Mesendoderm (in vitro differentiated cells): ENCODE measurements at regions not wholly inside any gene's neighbourhood (a gene's known extent, or its start where the extent isn't known, plus 50 kb on each side); places are given as distances from the start of the nearest gene placed in this dataset.

Experiments
- DNase-seq: peaks from one replicate; pipeline ENCODE4 v3.0.0; 2013
- H2AK5ac ChIP-seq: 2 replicates; pipeline ENCODE4 v1.6.1; 2013; ENCODE audit warnings: low read length, inconsistent platforms
- H2BK120ac ChIP-seq: 2 replicates; pipeline ENCODE4 v1.6.1; 2013; ENCODE audit warnings: low read depth, mild to moderate bottlenecking, low read length, moderate library complexity, mixed read lengths
- H2BK15ac ChIP-seq: replicated peaks from 2 replicates; pipeline ENCODE4 v1.6.1; 2013; ENCODE audit warnings: low read depth, mild to moderate bottlenecking, moderate library complexity
- H2BK5ac ChIP-seq: 2 replicates; pipeline ENCODE4 v1.6.1; 2013; ENCODE audit warnings: low read length, inconsistent platforms
- H3K18ac ChIP-seq: 2 replicates; pipeline ENCODE4 v1.6.1; 2013; ENCODE audit warnings: mild to moderate bottlenecking, low read length, mixed read lengths
- H3K23ac ChIP-seq: one replicate; pipeline ENCODE4 v1.6.1; 2013; ENCODE audit warnings: low read length
- H3K27ac ChIP-seq: 2 replicates; pipeline ENCODE4 v1.5.1; 2013; ENCODE audit warnings: low read depth, mild to moderate bottlenecking, inconsistent platforms, low read length, moderate library complexity
- H3K27me3 ChIP-seq: 2 replicates; pipeline ENCODE4 v1.6.1; 2013; ENCODE audit warnings: low read length, control low read depth, mild to moderate bottlenecking, inconsistent platforms; ENCODE audit not compliant: insufficient read depth, poor library complexity
- H3K36me3 ChIP-seq: 2 replicates; pipeline ENCODE4 v1.6.1; 2013; ENCODE audit warnings: low read length, inconsistent platforms; ENCODE audit not compliant: control insufficient read depth, insufficient read depth
- H3K4ac ChIP-seq: one replicate; pipeline ENCODE4 v1.6.1; 2013; ENCODE audit warnings: low read depth, mild to moderate bottlenecking, low read length, moderate library complexity
- H3K4me1 ChIP-seq: 2 replicates; pipeline ENCODE4 v1.6.1; 2013; ENCODE audit warnings: low read depth, low read length, inconsistent platforms; ENCODE audit not compliant: control insufficient read depth
- H3K4me2 ChIP-seq: 2 replicates; pipeline ENCODE4 v1.6.1; 2013; ENCODE audit warnings: low read length
- H3K4me3 ChIP-seq: 2 replicates; pipeline ENCODE4 v1.5.1; 2013; ENCODE audit warnings: mild to moderate bottlenecking, low read length
- H3K56ac ChIP-seq: one replicate; pipeline ENCODE4 v1.6.1; 2013; ENCODE audit warnings: low read length
- H3K79me1 ChIP-seq: 2 replicates; pipeline ENCODE4 v1.6.1; 2013; ENCODE audit warnings: low read length, inconsistent platforms
- H3K79me2 ChIP-seq: 2 replicates; pipeline ENCODE4 v1.6.1; 2013; ENCODE audit warnings: mild to moderate bottlenecking, low read length; ENCODE audit not compliant: control insufficient read depth, insufficient read depth
- H3K9ac ChIP-seq: 2 replicates; pipeline ENCODE4 v1.6.1; 2013; ENCODE audit warnings: low read length, inconsistent platforms
- H4K5ac ChIP-seq: one replicate; pipeline ENCODE4 v1.6.1; 2013; ENCODE audit warnings: low read length
- H4K8ac ChIP-seq: one replicate; pipeline ENCODE4 v1.6.1; 2013; ENCODE audit warnings: low read depth, mild to moderate bottlenecking, control low read depth, low read length, moderate library complexity
- WGBS: extraction: QIAGEN DNeasy Blood & Tissue Kit; methylation state at CpG from one replicate; pipeline ENCODE4 v1.1.7; 2013; ENCODE audit warnings: low lambda C conversion rate, missing lambda C conversion rate; ENCODE audit not compliant: insufficient coverage; ENCODE audit errors: extremely low coverage; 5-methylcytosine and 5-hydroxymethylcytosine counted together

GRCh38 chr9:1337169-1337568 lies 287.0 kb downstream of the DMRT2 start:
- H4K8ac ChIP-seq, result no peak overlapping the region
- peak; percentile 31 for DNase-seq
- H2BK120ac ChIP-seq, result no peak overlapping the region
- no peak overlapping the region for H3K18ac ChIP-seq
- H3K27me3 ChIP-seq, result no peaks in the 10 kb centered on the region
- H3K56ac ChIP-seq, result no peak overlapping the region
- no peak overlapping the region for H2AK5ac ChIP-seq
- no CpG with 5 or more reads among the region's 2 CpGs for WGBS
- no peak overlapping the region for H3K23ac ChIP-seq
- H2BK5ac ChIP-seq, result no peak overlapping the region
- H3K4ac ChIP-seq, result no peak overlapping the region
- no peak overlapping the region for H3K9ac ChIP-seq
- H3K4me1 ChIP-seq, result no peaks in the 10 kb centered on the region
- no peaks in the 10 kb centered on the region for H3K79me1 ChIP-seq
- H3K36me3 ChIP-seq, result no peaks in the 10 kb centered on the region
- H3K27ac ChIP-seq, result no peak overlapping the region
- no peak overlapping the region for H2BK15ac ChIP-seq
- no peaks in the 10 kb centered on the region for H3K79me2 ChIP-seq
- H3K4me2 ChIP-seq, result no peak overlapping the region
- no peak overlapping the region for H3K4me3 ChIP-seq
- H4K5ac ChIP-seq, result no peak overlapping the region

- H3K56ac ChIP-seq, result no peak overlapping the region
- no peak for DNase-seq
- no peak overlapping the region for H3K23ac ChIP-seq
- H3K27ac ChIP-seq, result no peak overlapping the region
- H2BK120ac ChIP-seq, result no peak overlapping the region
- no peaks in the 10 kb centered on the region for H3K4me1 ChIP-seq
- no peak overlapping the region for H3K4ac ChIP-seq
- no peak overlapping the region for H4K8ac ChIP-seq
- no peak overlapping the region for H3K9ac ChIP-seq
- H4K5ac ChIP-seq, result no peak overlapping the region
- no peak overlapping the region for H2BK15ac ChIP-seq
- H3K18ac ChIP-seq, result no peak overlapping the region
- no peaks in the 10 kb centered on the region for H3K36me3 ChIP-seq
- H2AK5ac ChIP-seq, result no peak overlapping the region
- no peak overlapping the region for H3K4me2 ChIP-seq
- no peak overlapping the region for H3K4me3 ChIP-seq
- H3K79me1 ChIP-seq, result no peaks in the 10 kb centered on the region
- no peaks in the 10 kb centered on the region for H3K79me2 ChIP-seq
- no peak overlapping the region for H2BK5ac ChIP-seq
- no peaks in the 10 kb centered on the region for H3K27me3 ChIP-seq
These were observed 290.2 kb downstream of the DMRT2 start for GRCh38 chr9:1340390-1340789.

DNA sequence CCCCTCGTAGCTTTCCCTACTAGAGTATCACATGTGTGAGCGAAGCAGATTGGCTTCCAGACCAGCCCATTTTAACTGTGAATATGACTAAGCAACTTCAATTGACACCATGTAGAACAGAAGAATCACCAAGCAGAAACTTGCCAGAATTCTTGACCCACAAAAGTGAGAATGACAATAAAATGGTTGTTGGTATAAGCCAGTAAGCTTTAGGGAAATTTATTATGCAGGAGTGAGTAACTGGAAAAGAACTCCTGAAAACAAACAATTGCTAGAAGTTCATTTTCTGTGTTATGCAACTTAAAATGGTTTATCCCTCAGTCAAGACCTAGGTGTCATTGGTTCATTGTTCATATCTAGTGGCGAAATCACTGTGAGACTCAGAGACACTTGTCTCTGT lies 303.1 kb downstream of the DMRT2 start:
- H3K36me3 ChIP-seq, result no peaks in the 10 kb centered on the region
- no CpG with 5 or more reads among the region's 3 CpGs for WGBS
- no peak overlapping the region for H2AK5ac ChIP-seq
- H3K56ac ChIP-seq, result no peak overlapping the region
- H4K8ac ChIP-seq, result no peak overlapping the region
- no peaks in the 10 kb centered on the region for H3K79me1 ChIP-seq
- H3K79me2 ChIP-seq, result no peaks in the 10 kb centered on the region
- no peak overlapping the region for H3K4me3 ChIP-seq
- H2BK120ac ChIP-seq, result no peak overlapping the region
- H3K9ac ChIP-seq, result no peak overlapping the region
- no peak overlapping the region for H3K18ac ChIP-seq
- DNase-seq, result no peak
- H3K4ac ChIP-seq, result no peak overlapping the region
- no peaks in the 10 kb centered on the region for H3K4me1 ChIP-seq
- no peak overlapping the region for H3K27ac ChIP-seq
- H3K27me3 ChIP-seq, result no peaks in the 10 kb centered on the region
- no peak overlapping the region for H4K5ac ChIP-seq
- no peak overlapping the region for H2BK5ac ChIP-seq
- no peak overlapping the region for H3K4me2 ChIP-seq
- no peak overlapping the region for H2BK15ac ChIP-seq
- no peak overlapping the region for H3K23ac ChIP-seq

DNA sequence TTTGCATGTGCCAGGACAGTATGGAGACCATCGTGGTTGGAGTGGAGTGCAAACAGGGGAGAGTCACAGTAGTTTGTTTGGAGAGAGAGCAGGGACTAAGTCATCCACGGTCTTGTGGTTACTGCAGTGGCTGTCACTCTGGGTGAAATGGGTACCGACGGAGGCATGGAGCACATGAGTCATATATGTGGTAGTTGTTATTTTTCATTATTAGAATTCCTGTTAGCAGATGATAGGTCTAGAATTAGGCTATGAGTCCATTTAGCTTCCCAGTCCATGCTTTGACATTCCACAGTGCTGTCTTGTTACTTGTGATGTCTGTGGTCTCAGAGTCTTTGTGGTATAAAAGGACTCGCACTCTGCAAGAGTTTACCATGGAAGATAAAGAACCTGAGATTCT lies 303.9 kb downstream of the DMRT2 start:
- no peak overlapping the region for H3K18ac ChIP-seq
- no peak overlapping the region for H3K4me3 ChIP-seq
- no peak overlapping the region for H2BK5ac ChIP-seq
- H4K5ac ChIP-seq, result no peak overlapping the region
- H3K4me1 ChIP-seq, result no peaks in the 10 kb centered on the region
- no peaks in the 10 kb centered on the region for H3K27me3 ChIP-seq
- no peak overlapping the region for H3K4me2 ChIP-seq
- no peak overlapping the region for H3K56ac ChIP-seq
- no peak overlapping the region for H3K23ac ChIP-seq
- WGBS, result no CpG with 5 or more reads among the region's 5 CpGs
- no peak overlapping the region for H3K27ac ChIP-seq
- H3K79me1 ChIP-seq, result no peaks in the 10 kb centered on the region
- H3K9ac ChIP-seq, result no peak overlapping the region
- no peaks in the 10 kb centered on the region for H3K36me3 ChIP-seq
- no peaks in the 10 kb centered on the region for H3K79me2 ChIP-seq
- H4K8ac ChIP-seq, result no peak overlapping the region
- H2AK5ac ChIP-seq, result no peak overlapping the region
- DNase-seq, result no peak
- H2BK15ac ChIP-seq, result no peak overlapping the region
- H2BK120ac ChIP-seq, result no peak overlapping the region
- no peak overlapping the region for H3K4ac ChIP-seq

DNA sequence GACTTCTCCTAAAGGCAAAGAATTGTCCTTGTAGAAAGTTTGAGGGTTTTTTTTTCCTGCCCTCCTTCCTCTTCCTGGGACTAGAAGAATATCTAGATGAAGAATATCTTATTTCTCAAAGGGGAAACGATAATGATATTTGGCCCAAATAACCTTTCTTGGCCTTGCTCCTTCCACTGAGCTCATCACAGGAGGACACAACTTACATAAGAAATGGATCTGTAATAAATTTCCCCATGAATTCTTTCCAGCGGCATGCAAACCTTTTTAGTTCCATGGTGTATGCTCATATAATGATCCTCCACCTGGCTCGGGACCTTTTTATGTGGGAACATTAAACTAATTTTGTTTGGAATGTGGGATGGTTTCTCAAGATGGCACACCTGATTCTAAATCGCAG lies 304.4 kb downstream of the DMRT2 start:
- Histone ChIP-seq H4K8ac (no peak overlapping the region), H3K23ac (no peak overlapping the region), H2AK5ac (no peak overlapping the region), H3K36me3 (no peaks in the 10 kb centered on the region), H3K4me2 (no peak overlapping the region), H3K56ac (no peak overlapping the region), H3K4me1 (no peaks in the 10 kb centered on the region), H3K4me3 (no peak overlapping the region), H2BK5ac (no peak overlapping the region), H3K27me3 (no peaks in the 10 kb centered on the region), H2BK15ac (no peak overlapping the region), H2BK120ac (no peak overlapping the region), H3K4ac (no peak overlapping the region), H4K5ac (no peak overlapping the region), H3K27ac (no peak overlapping the region), H3K79me2 (no peaks in the 10 kb centered on the region), H3K79me1 (no peaks in the 10 kb centered on the region), H3K18ac (no peak overlapping the region), H3K9ac (no peak overlapping the region)
- no CpG with 5 or more reads among the region's 4 CpGs for WGBS
- no peak for DNase-seq

GRCh38 chr9:1355656-1356055 lies 305.5 kb downstream of the DMRT2 start:
- Histone ChIP-seq H2BK5ac (no peak overlapping the region), H3K27me3 (no peaks in the 10 kb centered on the region), H3K4me2 (no peak overlapping the region), H2BK15ac (no peak overlapping the region), H3K23ac (no peak overlapping the region), H4K5ac (no peak overlapping the region), H3K9ac (no peak overlapping the region), H2AK5ac (no peak overlapping the region), H3K4me1 (no peaks in the 10 kb centered on the region), H3K79me1 (no peaks in the 10 kb centered on the region), H2BK120ac (no peak overlapping the region), H3K56ac (no peak overlapping the region), H3K79me2 (no peaks in the 10 kb centered on the region), H3K4ac (no peak overlapping the region), H3K27ac (no peak overlapping the region), H3K4me3 (no peak overlapping the region), H3K18ac (no peak overlapping the region), H4K8ac (no peak overlapping the region), H3K36me3 (no peaks in the 10 kb centered on the region)
- no peak for DNase-seq
- no CpG with 5 or more reads among the region's 1 CpG for WGBS
